ENCODE measurements at regions not wholly inside any gene's neighbourhood (a gene's known extent, or its start where the extent isn't known, plus 50 kb on each side); places are given as distances from the start of the nearest gene placed in this dataset.

- TF ChIP-seq POLR2A (IDR thresholded peaks at IDR 0.05; ENCODE audit: low read depth, low read length) (no peak), EZH2 (IDR thresholded peaks at IDR 0.05; ENCODE audit: borderline replicate concordance, control insufficient read depth, low read depth, low read length) (no peak), NRF1 (conservative IDR thresholded peaks at IDR 0.05; ENCODE audit: low read depth, low read length) (no peak), POLR2AphosphoS5 (IDR thresholded peaks at IDR 0.05; ENCODE audit: low read length) (no peak), KAT2A (conservative IDR thresholded peaks at IDR 0.05; ENCODE audit: control insufficient read depth, low read depth, low read length) (no peak), BCL11A (IDR thresholded peaks at IDR 0.05; ENCODE audit: low read depth, low read length) (no peak)
- TF ChIP-seq, protein P1, sequence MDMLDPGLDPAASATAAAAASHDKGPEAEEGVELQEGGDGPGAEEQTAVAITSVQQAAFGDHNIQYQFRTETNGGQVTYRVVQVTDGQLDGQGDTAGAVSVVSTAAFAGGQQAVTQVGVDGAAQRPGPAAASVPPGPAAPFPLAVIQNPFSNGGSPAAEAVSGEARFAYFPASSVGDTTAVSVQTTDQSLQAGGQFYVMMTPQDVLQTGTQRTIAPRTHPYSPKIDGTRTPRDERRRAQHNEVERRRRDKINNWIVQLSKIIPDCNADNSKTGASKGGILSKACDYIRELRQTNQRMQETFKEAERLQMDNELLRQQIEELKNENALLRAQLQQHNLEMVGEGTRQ (IDR thresholded peaks at IDR 0.05; ENCODE audit: borderline replicate concordance, low read depth, low read length) = no peak
- TF ChIP-seq, protein P2, sequence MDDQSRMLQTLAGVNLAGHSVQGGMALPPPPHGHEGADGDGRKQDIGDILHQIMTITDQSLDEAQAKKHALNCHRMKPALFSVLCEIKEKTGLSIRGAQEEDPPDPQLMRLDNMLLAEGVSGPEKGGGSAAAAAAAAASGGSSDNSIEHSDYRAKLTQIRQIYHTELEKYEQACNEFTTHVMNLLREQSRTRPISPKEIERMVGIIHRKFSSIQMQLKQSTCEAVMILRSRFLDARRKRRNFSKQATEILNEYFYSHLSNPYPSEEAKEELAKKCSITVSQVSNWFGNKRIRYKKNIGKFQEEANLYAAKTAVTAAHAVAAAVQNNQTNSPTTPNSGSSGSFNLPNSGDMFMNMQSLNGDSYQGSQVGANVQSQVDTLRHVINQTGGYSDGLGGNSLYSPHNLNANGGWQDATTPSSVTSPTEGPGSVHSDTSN (IDR thresholded peaks at IDR 0.05; ENCODE audit: insufficient replicate concordance, low read depth, low read length) = no peak
Measured at GRCh38 chr14:22311636-22312035, 277.4 kb downstream of the DAD1 start.
